GM10266 (cell line): ENCODE measurements at regions not wholly inside any gene's neighbourhood (a gene's known extent, or its start where the extent isn't known, plus 50 kb on each side); places are given as distances from the start of the nearest gene placed in this dataset.

Experiments used
- DNase-seq: peaks from one replicate; pipeline ENCODE4 v3.0.0; 2012; ENCODE audit errors: extremely low spot score
- CTCF ChIP-seq: IDR thresholded peaks from 2 replicates; pipeline ENCODE4 v1.5.1; 2012; ENCODE audit warnings: mild to moderate bottlenecking, low read depth; ENCODE audit not compliant: control insufficient read depth, insufficient read depth; ENCODE audit errors: missing control alignments

- TF ChIP-seq CTCF, result no peak
- DNase-seq, result no peak
These were observed 117.5 kb upstream of the MEIS1 start for GRCh38 chr2:66317268-66317890.

GRCh38 chr2:66306483-66306882 is 128.4 kb upstream of the MEIS1 start:
- no peak for DNase-seq

GRCh38 chr2:66305718-66306117 is 129.2 kb upstream of the MEIS1 start:
- no peak for DNase-seq
- TF ChIP-seq CTCF, result no peak

More at GRCh38 chr2:66306483-66306882, 128.4 kb upstream of the MEIS1 start:
- TF ChIP-seq CTCF, result no peak

GRCh38 chr2:66303471-66303870 is 131.5 kb upstream of the MEIS1 start:
- no peak for DNase-seq
- no peak for TF ChIP-seq CTCF

GRCh38 chr2:66301767-66302140 is 133.2 kb upstream of the MEIS1 start:
- DNase-seq, result no peak

GRCh38 chr2:66301022-66301766 is 133.7 kb upstream of the MEIS1 start:
- TF ChIP-seq CTCF, result no peak
- DNase-seq, result no peak

More at GRCh38 chr2:66301767-66302140, 133.2 kb upstream of the MEIS1 start:
- TF ChIP-seq CTCF, result no peak

GRCh38 chr2:66283787-66284186 is 151.1 kb upstream of the MEIS1 start:
- TF ChIP-seq CTCF, result no peak
- DNase-seq, result no peak
